ENCODE measurements at regions not wholly inside any gene's neighbourhood (a gene's known extent, or its start where the extent isn't known, plus 50 kb on each side); places are given as distances from the start of the nearest gene placed in this dataset.

GRCh38 chr4:137249112-137249511 is 283.2 kb downstream of the PCDH18 start:
- H3K27me3 Mint-ChIP-seq (ENCODE audit: low read depth, poor library complexity), result no peaks in the 10 kb centered on the region
- no peaks in the 10 kb centered on the region for H3K36me3 Mint-ChIP-seq (ENCODE audit: low read depth)
- H3K27ac Mint-ChIP-seq, result no peak overlapping the region
- no peak for TF ChIP-seq CTCF (IDR thresholded peaks at IDR 0.05)
- H3K4me3 Mint-ChIP-seq, result no peak overlapping the region
- DNase-seq, result no peak
- H3K9me3 Mint-ChIP-seq, result no peaks in the 10 kb centered on the region
- H3K4me1 Mint-ChIP-seq, result no peaks in the 10 kb centered on the region

GRCh38 chr4:137238456-137239162 is 293.7 kb downstream of the PCDH18 start:
- H3K4me3 Mint-ChIP-seq, result no peak overlapping the region
- no peak for TF ChIP-seq CTCF (IDR thresholded peaks at IDR 0.05)
- no peaks in the 10 kb centered on the region for H3K36me3 Mint-ChIP-seq (ENCODE audit: low read depth)
- H3K27ac Mint-ChIP-seq, result no peak overlapping the region
- no peaks in the 10 kb centered on the region for H3K4me1 Mint-ChIP-seq
- no peak for DNase-seq
- H3K27me3 Mint-ChIP-seq (ENCODE audit: low read depth, poor library complexity), result peaks cover 3% of the 10 kb centered on the region
- H3K9me3 Mint-ChIP-seq, result no peaks in the 10 kb centered on the region

- no peaks in the 10 kb centered on the region for H3K4me1 Mint-ChIP-seq
- H3K4me3 Mint-ChIP-seq, result no peak overlapping the region
- no peaks in the 10 kb centered on the region for H3K36me3 Mint-ChIP-seq (ENCODE audit: low read depth)
- no peak for DNase-seq
- H3K27ac Mint-ChIP-seq, result no peak overlapping the region
- peak; percentile 51 for TF ChIP-seq CTCF (IDR thresholded peaks at IDR 0.05)
- no peaks in the 10 kb centered on the region for H3K27me3 Mint-ChIP-seq (ENCODE audit: low read depth, poor library complexity)
- peaks cover 7% of the 10 kb centered on the region for H3K9me3 Mint-ChIP-seq
Measured at GRCh38 chr4:137226900-137227299, 305.4 kb downstream of the PCDH18 start.

GRCh38 chr4:137226221-137226620 is 306.1 kb downstream of the PCDH18 start:
- no peaks in the 10 kb centered on the region for H3K27me3 Mint-ChIP-seq (ENCODE audit: low read depth, poor library complexity)
- peaks cover 7% of the 10 kb centered on the region for H3K9me3 Mint-ChIP-seq
- no peak overlapping the region for H3K4me3 Mint-ChIP-seq
- no peak for TF ChIP-seq CTCF (IDR thresholded peaks at IDR 0.05)
- no peaks in the 10 kb centered on the region for H3K4me1 Mint-ChIP-seq
- no peak for DNase-seq
- H3K36me3 Mint-ChIP-seq (ENCODE audit: low read depth), result no peaks in the 10 kb centered on the region
- no peak overlapping the region for H3K27ac Mint-ChIP-seq

- no peak for TF ChIP-seq CTCF (IDR thresholded peaks at IDR 0.05)
- Mint-ChIP-seq H3K36me3 (ENCODE audit: low read depth) (no peaks in the 10 kb centered on the region), H3K4me1 (no peaks in the 10 kb centered on the region), H3K27ac (no peak overlapping the region), H3K9me3 (no peaks in the 10 kb centered on the region), H3K27me3 (ENCODE audit: low read depth, poor library complexity) (no peaks in the 10 kb centered on the region), H3K4me3 (no peak overlapping the region)
- DNase-seq, result no peak
Measured at GRCh38 chr4:137213372-137214173, 318.7 kb downstream of the PCDH18 start.

All from nephron progenitor cell (in vitro differentiated cells).